Liver (tissue), 8 donors: ENCODE measurements at regions not wholly inside any gene's neighbourhood (a gene's known extent, or its start where the extent isn't known, plus 50 kb on each side); places are given as distances from the start of the nearest gene placed in this dataset.

ENCODE experiments used
- DNase-seq: peaks from one replicate; pipeline ENCODE4 v3.0.0-alpha.2; 2017; ENCODE audit warnings: low spot score
- H3K27ac ChIP-seq, 2 donors: one replicate each; pipeline ENCODE4 v1.7.0; 2013; ENCODE audit warnings: inconsistent platforms in 2 of 2, low read length in 2 of 2, control low read depth in 1 of 2, low read depth in 1 of 2, mild to moderate bottlenecking in 1 of 2
- H3K27me3 ChIP-seq, 4 donors: one replicate each; pipeline versions ENCODE4 v1.6.1 to v1.7.0; 2013; ENCODE audit warnings: low read length in 3 of 4, inconsistent platforms in 1 of 4, mild to moderate bottlenecking in 1 of 4, moderate library complexity in 1 of 4; ENCODE audit not compliant: control insufficient read depth in 4 of 4, insufficient read depth in 4 of 4
- H3K36me3 ChIP-seq, 4 donors: one replicate each; pipeline versions ENCODE4 v1.6.1 to v1.7.0; 2013; ENCODE audit warnings: low read length in 3 of 4, mild to moderate bottlenecking in 3 of 4, low read depth in 1 of 4, moderate library complexity in 1 of 4; ENCODE audit not compliant: control insufficient read depth in 4 of 4, insufficient read depth in 3 of 4
- H3K4me1 ChIP-seq, 4 donors: one replicate each; pipeline versions ENCODE4 v1.6.1 to v1.7.0; 2013; ENCODE audit warnings: low read length in 3 of 4, mild to moderate bottlenecking in 3 of 4, moderate library complexity in 1 of 4; ENCODE audit not compliant: control insufficient read depth in 4 of 4, insufficient read depth in 4 of 4
- H3K4me3 ChIP-seq, 3 donors: one replicate each; pipeline versions ENCODE4 v1.6.1 to v1.7.0; 2013; ENCODE audit warnings: low read length in 3 of 3, control low read depth in 1 of 3, low read depth in 1 of 3, mild to moderate bottlenecking in 1 of 3
- H3K9ac ChIP-seq, 2 donors: one replicate each; pipeline ENCODE4 v1.7.0; 2013; ENCODE audit warnings: low read length in 2 of 2, mild to moderate bottlenecking in 2 of 2, moderate library complexity in 2 of 2, control low read depth in 1 of 2, low read depth in 1 of 2
- H3K9me3 ChIP-seq, 4 donors: one replicate each; pipeline versions ENCODE4 v1.6.1 to v1.7.0; 2013; ENCODE audit warnings: low read length in 3 of 4; ENCODE audit not compliant: control insufficient read depth in 4 of 4
- EGR1 ChIP-seq, 2 donors: IDR thresholded peaks; 2 replicates each; pipeline ENCODE4 v1.6.1; 2016 to 2018; ENCODE audit warnings: antibody characterized with exemption in 2 of 2, low read depth in 2 of 2
- FOXA2 ChIP-seq: IDR thresholded peaks from 2 replicates; pipeline ENCODE4 v1.6.1; 2016; ENCODE audit warnings: antibody characterized with exemption
- GABPA ChIP-seq, 2 donors: IDR thresholded peaks in 1 of 2; conservative IDR thresholded peaks in 1 of 2; 2 replicates each; pipeline ENCODE4 v1.6.1; 2016; ENCODE audit warnings: antibody characterized with exemption in 2 of 2, mild to moderate bottlenecking in 1 of 2, moderate library complexity in 1 of 2
- HNF4A ChIP-seq, 2 donors: conservative IDR thresholded peaks; 2 replicates each; pipeline ENCODE4 v1.6.1; 2016; ENCODE audit warnings: antibody characterized with exemption in 2 of 2, mild to moderate bottlenecking in 2 of 2
- HNF4G ChIP-seq: IDR thresholded peaks from 2 replicates; pipeline ENCODE4 v1.6.1; 2016; ENCODE audit warnings: antibody characterized with exemption
- NR2F2 ChIP-seq: IDR thresholded peaks from 2 replicates; pipeline ENCODE4 v1.6.1; 2016; ENCODE audit warnings: antibody characterized with exemption
- RAD21 ChIP-seq, 2 donors: IDR thresholded peaks; 2 replicates each; pipeline ENCODE4 v1.6.1; 2016; ENCODE audit warnings: antibody characterized with exemption in 2 of 2, mild to moderate bottlenecking in 2 of 2
- RXRA ChIP-seq, 2 donors: IDR thresholded peaks; 2 replicates each; pipeline ENCODE4 v1.6.1; 2017 to 2018; ENCODE audit warnings: antibody characterized with exemption in 2 of 2, mild to moderate bottlenecking in 1 of 2
- SP1 ChIP-seq: IDR thresholded peaks from 2 replicates; pipeline ENCODE4 v1.6.1; 2018; ENCODE audit warnings: antibody characterized with exemption, mild to moderate bottlenecking
- TAF1 ChIP-seq: conservative IDR thresholded peaks from 2 replicates; pipeline ENCODE4 v1.6.1; 2016; ENCODE audit warnings: antibody characterized with exemption, mild to moderate bottlenecking
- YY1 ChIP-seq: IDR thresholded peaks from 2 replicates; pipeline ENCODE4 v1.6.1; 2016; ENCODE audit warnings: antibody characterized with exemption, mild to moderate bottlenecking
- WGBS: extraction: QIAGEN DNeasy Blood & Tissue Kit; methylation state at CpG from one replicate; pipeline ENCODE4 v1.1.7; 2013; 5-methylcytosine and 5-hydroxymethylcytosine counted together
- TF ChIP-seq, protein P1 (sequence below): fragments of 150-350 bp; IDR thresholded peaks from 2 replicates; pipeline ENCODE4 v1.5.1; 2017; ENCODE audit warnings: improper control_type of control experiment, low read depth, low read length; ENCODE audit not compliant: missing input control
- TF ChIP-seq, protein P2 (sequence below): IDR thresholded peaks from 2 replicates; pipeline ENCODE4 v1.6.1; 2016; ENCODE audit warnings: antibody characterized with exemption
- TF ChIP-seq, protein P3 (sequence below): IDR thresholded peaks from 2 replicates; pipeline ENCODE4 v1.6.1; 2016; ENCODE audit warnings: antibody characterized with exemption
- TF ChIP-seq, protein P4 (sequence below): IDR thresholded peaks from 2 replicates; pipeline ENCODE4 v1.6.1; 2016; ENCODE audit warnings: antibody characterized with exemption, mild to moderate bottlenecking
- donor health status: healthy.
- donor health status: healthy.
- donor health status: healthy.
- donor health status: healthy.
- donor health status: healthy.

DNA sequence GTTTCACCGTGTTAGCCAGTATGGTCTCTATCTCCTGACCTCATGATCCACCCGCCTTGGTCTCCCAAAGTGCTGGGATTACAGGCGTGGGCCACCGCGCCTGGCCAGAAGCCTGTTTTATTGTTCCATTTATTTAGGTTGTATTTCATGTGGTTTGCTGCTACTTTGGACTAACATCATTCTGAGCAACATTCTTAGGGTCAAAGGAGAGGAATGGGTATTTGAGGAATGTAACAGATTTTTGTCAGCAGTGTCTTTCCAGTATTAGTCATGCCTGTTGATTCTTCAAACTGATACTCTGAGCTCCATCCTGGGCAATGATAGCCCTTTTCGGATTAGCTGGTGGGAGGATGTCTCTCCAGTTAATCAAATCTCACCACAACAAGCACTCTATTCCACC is 213.0 kb upstream of the CITED2 start:
- H3K27me3 ChIP-seq, result no peaks in the 10 kb centered on the region
- no peak for DNase-seq

DNA sequence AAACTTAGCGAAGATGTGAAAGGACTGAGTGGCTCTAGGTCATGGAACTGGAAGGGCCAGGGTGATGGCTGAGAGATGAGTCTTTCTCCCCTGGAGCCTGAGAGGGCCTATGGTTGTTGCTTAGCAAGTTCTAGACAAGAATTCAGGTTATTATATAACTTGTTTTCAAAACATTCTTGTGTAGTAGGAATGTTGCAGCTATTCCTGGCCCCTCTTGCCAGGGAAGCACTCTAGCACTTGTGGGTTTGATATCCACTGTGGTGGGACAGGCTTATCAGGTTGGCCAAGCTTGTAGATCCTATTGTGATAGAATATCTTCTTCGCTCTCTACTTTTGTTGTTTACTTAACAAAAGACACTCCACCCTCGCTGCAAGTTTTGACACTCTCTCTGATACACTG is 211.8 kb upstream of the CITED2 start:
- H3K9ac ChIP-seq, result no peak overlapping the region
- no peak overlapping the region for H3K27ac ChIP-seq
- no peaks in the 10 kb centered on the region for H3K36me3 ChIP-seq

More for the DNA sequence above, 213.0 kb upstream of the CITED2 start:
- no peaks in the 10 kb centered on the region for H3K9me3 ChIP-seq
- H3K27ac ChIP-seq, result no peak overlapping the region
- peaks cover 3 to 8% (median 5%) of the 10 kb centered on the region in 4 donors for H3K4me1 ChIP-seq
- H3K4me3 ChIP-seq, result no peak overlapping the region
- no peak overlapping the region for H3K9ac ChIP-seq
- H3K36me3 ChIP-seq, result no peaks in the 10 kb centered on the region
- TF ChIP-seq HNF4G (no peak), FOXA2 (no peak), RXRA (IDR thresholded peaks at IDR 0.05) (no peak), HNF4A (conservative IDR thresholded peaks at IDR 0.05) (no peak), SP1 (no peak), EGR1 (IDR thresholded peaks at IDR 0.05; ENCODE audit: low read depth in 2 of 2) (no peak)
- TF ChIP-seq, protein P1, sequence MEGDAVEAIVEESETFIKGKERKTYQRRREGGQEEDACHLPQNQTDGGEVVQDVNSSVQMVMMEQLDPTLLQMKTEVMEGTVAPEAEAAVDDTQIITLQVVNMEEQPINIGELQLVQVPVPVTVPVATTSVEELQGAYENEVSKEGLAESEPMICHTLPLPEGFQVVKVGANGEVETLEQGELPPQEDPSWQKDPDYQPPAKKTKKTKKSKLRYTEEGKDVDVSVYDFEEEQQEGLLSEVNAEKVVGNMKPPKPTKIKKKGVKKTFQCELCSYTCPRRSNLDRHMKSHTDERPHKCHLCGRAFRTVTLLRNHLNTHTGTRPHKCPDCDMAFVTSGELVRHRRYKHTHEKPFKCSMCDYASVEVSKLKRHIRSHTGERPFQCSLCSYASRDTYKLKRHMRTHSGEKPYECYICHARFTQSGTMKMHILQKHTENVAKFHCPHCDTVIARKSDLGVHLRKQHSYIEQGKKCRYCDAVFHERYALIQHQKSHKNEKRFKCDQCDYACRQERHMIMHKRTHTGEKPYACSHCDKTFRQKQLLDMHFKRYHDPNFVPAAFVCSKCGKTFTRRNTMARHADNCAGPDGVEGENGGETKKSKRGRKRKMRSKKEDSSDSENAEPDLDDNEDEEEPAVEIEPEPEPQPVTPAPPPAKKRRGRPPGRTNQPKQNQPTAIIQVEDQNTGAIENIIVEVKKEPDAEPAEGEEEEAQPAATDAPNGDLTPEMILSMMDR, result no peak
- 84% methylated on average over 6 of the region's 6 CpGs for WGBS

More for the DNA sequence above, 211.8 kb upstream of the CITED2 start:
- Histone ChIP-seq H3K4me1 (peaks cover 3 to 8% (median 5%) of the 10 kb centered on the region in 4 donors), H3K9me3 (no peaks in the 10 kb centered on the region), H3K27me3 (no peaks in the 10 kb centered on the region), H3K4me3 (no peak overlapping the region)
- TF ChIP-seq YY1 (no peak), NR2F2 (no peak), EGR1 (IDR thresholded peaks at IDR 0.05; ENCODE audit: low read depth in 2 of 2) (no peak), RAD21 (IDR thresholded peaks at IDR 0.05) (no peak), GABPA (IDR thresholded peaks at IDR 0.05 in 1 of 2, conservative IDR thresholded peaks at IDR 0.05 in 1 of 2) (no peak), RXRA (IDR thresholded peaks at IDR 0.05) (no peak), TAF1 (no peak), FOXA2 (no peak)
- TF ChIP-seq, protein P2, sequence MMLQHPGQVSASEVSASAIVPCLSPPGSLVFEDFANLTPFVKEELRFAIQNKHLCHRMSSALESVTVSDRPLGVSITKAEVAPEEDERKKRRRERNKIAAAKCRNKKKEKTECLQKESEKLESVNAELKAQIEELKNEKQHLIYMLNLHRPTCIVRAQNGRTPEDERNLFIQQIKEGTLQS, result no peak
- TF ChIP-seq, protein P1, result no peak
- TF ChIP-seq, protein P3, sequence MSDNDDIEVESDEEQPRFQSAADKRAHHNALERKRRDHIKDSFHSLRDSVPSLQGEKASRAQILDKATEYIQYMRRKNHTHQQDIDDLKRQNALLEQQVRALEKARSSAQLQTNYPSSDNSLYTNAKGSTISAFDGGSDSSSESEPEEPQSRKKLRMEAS, result no peak
- TF ChIP-seq, protein P4, sequence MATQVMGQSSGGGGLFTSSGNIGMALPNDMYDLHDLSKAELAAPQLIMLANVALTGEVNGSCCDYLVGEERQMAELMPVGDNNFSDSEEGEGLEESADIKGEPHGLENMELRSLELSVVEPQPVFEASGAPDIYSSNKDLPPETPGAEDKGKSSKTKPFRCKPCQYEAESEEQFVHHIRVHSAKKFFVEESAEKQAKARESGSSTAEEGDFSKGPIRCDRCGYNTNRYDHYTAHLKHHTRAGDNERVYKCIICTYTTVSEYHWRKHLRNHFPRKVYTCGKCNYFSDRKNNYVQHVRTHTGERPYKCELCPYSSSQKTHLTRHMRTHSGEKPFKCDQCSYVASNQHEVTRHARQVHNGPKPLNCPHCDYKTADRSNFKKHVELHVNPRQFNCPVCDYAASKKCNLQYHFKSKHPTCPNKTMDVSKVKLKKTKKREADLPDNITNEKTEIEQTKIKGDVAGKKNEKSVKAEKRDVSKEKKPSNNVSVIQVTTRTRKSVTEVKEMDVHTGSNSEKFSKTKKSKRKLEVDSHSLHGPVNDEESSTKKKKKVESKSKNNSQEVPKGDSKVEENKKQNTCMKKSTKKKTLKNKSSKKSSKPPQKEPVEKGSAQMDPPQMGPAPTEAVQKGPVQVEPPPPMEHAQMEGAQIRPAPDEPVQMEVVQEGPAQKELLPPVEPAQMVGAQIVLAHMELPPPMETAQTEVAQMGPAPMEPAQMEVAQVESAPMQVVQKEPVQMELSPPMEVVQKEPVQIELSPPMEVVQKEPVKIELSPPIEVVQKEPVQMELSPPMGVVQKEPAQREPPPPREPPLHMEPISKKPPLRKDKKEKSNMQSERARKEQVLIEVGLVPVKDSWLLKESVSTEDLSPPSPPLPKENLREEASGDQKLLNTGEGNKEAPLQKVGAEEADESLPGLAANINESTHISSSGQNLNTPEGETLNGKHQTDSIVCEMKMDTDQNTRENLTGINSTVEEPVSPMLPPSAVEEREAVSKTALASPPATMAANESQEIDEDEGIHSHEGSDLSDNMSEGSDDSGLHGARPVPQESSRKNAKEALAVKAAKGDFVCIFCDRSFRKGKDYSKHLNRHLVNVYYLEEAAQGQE, result no peak
- WGBS, result 94% methylated on average over 3 of the region's 3 CpGs
- no peak for DNase-seq
